Stimulated activated CD4-positive, alpha-beta T cell treated with anti-CD3 and anti-CD28 coated beads, Interleukin-1b, Interleukin-23, amount 100 ng/mL, for 4 hours (primary cell): ENCODE measurements at regions not wholly inside any gene's neighbourhood (a gene's known extent, or its start where the extent isn't known, plus 50 kb on each side); places are given as distances from the start of the nearest gene placed in this dataset.

Source experiments
- DNase-seq, 2 donors: peaks; one replicate each; pipeline ENCODE4 v3.0.0-alpha.2; 2020; ENCODE audit warnings: low read depth in 2 of 2

GRCh38 chr6:139693735-139694134, 319.3 kb upstream of the CITED2 start:
- DNase-seq: no peak

GRCh38 chr6:139690007-139690406, 315.6 kb upstream of the CITED2 start:
- DNase-seq: no peak

- no peak for DNase-seq
These were observed 312.6 kb upstream of the CITED2 start for GRCh38 chr6:139687055-139687454.

GRCh38 chr6:139686308-139686707, 311.9 kb upstream of the CITED2 start:
- no peak for DNase-seq

- DNase-seq: no peak
These were observed 310.6 kb upstream of the CITED2 start for GRCh38 chr6:139685009-139685408.

- no peak for DNase-seq
These were observed 306.4 kb upstream of the CITED2 start for GRCh38 chr6:139680819-139681218.

- no peak for DNase-seq
These were observed 305.2 kb upstream of the CITED2 start for GRCh38 chr6:139679516-139680179.

GRCh38 chr6:139676718-139677117, 302.3 kb upstream of the CITED2 start:
- DNase-seq: no peak

- no peak for DNase-seq
These were observed 291.8 kb upstream of the CITED2 start for GRCh38 chr6:139666284-139666683.

- no peak for DNase-seq
These were observed 289.5 kb upstream of the CITED2 start for GRCh38 chr6:139663996-139664395.

- DNase-seq: no peak
These were observed 285.3 kb upstream of the CITED2 start for GRCh38 chr6:139659711-139660110.

GRCh38 chr6:139659196-139659595, 284.7 kb upstream of the CITED2 start:
- DNase-seq: no peak

GRCh38 chr6:139657119-139657518, 282.7 kb upstream of the CITED2 start:
- DNase-seq: no peak

- DNase-seq: no peak
These were observed 281.6 kb upstream of the CITED2 start for GRCh38 chr6:139655783-139656705.

- no peak for DNase-seq
These were observed 280.7 kb upstream of the CITED2 start for GRCh38 chr6:139654888-139655782.

- DNase-seq: no peak
These were observed 279.9 kb upstream of the CITED2 start for GRCh38 chr6:139654309-139654708.

- DNase-seq: no peak
These were observed 278.7 kb upstream of the CITED2 start for GRCh38 chr6:139653111-139653510.

GRCh38 chr6:139650941-139651340, 276.5 kb upstream of the CITED2 start:
- DNase-seq: no peak

GRCh38 chr6:139649732-139650131, 275.3 kb upstream of the CITED2 start:
- DNase-seq: no peak

GRCh38 chr6:139649128-139649527, 274.7 kb upstream of the CITED2 start:
- no peak for DNase-seq

GRCh38 chr6:139648430-139649000, 274.1 kb upstream of the CITED2 start:
- DNase-seq: no peak

GRCh38 chr6:139647841-139648240, 273.4 kb upstream of the CITED2 start:
- DNase-seq: no peak
